Glomerular endothelial cell (primary cell): ENCODE measurements at regions not wholly inside any gene's neighbourhood (a gene's known extent, or its start where the extent isn't known, plus 50 kb on each side); places are given as distances from the start of the nearest gene placed in this dataset.

Source experiments
- DNase-seq: peaks from one replicate; pipeline ENCODE4 v3.0.0-alpha.2; 2011; ENCODE audit warnings: low read depth, low spot score; ENCODE audit errors: extremely low read depth

DNA sequence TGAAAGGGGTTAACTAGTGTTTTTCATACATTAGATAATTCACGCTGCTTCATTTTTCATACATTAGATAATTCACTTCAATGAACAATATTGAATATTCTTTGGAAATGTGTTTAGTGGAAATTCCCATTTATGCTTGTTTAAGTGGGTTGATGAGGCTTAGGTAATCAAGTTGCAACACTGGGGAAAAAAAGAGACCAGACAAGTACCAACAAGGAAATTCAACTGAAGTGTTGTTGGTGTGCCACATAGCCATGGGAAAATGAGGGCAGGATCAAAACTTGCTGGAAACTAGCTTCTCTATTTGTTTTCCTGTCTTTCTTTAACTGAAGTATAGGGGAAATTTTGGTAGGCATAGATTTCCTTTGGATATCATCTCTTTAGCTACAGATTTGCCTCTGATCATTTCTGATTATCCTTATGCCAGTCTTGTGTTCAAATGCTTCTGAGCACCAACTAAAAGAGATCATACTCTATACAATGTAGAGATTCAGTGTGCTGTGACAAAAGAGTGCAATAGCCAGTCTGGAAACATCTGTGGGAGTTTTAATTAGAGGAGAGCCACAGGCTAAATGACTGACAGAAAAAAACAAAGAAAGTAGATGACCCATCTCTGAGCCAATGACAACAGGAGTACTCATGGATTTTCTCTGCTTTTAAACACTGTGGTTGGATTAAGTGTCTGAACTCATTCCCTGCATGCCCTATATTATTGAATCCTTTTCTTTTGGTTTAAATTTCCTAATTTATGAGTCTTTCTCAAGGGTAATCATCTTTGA, 67.6 kb upstream of the CTSC start:
- no peak for DNase-seq

- DNase-seq, result no peak
Measured at GRCh38 chr11:88404391-88404790, 66.9 kb upstream of the CTSC start.

- no peak for DNase-seq
Measured at GRCh38 chr11:88402784-88403183, 65.2 kb upstream of the CTSC start.

DNA sequence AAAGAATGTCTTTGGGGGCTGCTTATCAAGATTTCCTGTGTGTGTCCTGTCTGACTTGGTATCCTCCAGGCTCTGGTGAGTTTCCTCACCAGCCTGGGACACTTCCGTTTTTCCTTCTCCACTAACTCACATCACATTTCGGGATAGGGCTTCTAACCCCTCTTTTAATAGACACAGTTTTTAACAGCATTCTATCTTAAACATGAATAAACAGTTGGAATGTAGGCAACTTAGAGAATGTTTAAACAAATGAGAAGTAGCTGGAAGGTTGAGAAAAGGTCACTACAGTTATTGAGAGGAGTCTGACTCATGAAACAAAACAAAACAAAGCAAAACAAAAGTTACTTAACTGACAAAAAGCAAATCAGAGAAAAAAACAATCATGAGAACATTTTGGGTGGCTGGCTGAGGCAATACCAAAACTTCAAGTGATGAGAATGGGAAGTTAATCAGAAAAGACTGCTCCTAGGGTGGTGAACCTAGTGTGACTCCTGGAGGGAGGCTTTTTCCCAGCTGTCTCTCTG, 64.7 kb upstream of the CTSC start:
- peak; percentile 77 for DNase-seq

DNA sequence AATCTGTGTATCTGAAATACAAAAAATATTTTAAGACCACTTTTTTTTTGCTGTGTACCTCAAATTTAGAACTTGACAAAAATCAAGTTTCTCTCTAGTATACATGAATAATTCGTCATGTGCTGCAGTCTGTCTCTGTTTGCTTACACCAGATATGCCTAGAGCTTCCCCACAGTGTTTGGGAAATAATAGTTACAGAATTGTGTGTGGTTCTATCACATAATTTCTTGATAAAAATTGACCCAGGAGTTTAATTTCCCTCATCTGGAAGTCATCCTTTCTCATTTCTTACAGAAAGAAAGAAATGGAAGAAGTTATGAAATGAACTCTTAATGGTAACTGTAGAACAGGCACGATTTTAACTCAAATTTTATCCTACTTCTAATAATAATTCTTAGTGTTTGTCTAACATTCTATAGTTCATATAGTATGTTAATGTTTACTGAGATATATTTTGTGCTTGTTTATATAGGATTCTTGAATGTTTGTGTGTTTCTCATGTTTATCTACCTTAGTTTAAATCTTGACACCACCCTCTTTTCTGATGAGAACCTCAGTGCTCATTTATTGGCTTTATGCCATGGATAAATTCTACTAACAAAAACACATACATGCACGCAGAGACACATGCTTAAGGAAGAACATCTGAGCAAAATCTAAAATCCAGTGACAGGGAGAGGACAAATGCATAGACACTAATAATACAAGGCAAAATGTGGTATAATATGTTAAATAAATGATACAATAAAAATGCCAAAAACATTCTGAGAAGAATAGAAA, 61.4 kb upstream of the CTSC start:
- no peak for DNase-seq

GRCh38 chr11:88398372-88398771, 60.8 kb upstream of the CTSC start:
- no peak for DNase-seq

DNA sequence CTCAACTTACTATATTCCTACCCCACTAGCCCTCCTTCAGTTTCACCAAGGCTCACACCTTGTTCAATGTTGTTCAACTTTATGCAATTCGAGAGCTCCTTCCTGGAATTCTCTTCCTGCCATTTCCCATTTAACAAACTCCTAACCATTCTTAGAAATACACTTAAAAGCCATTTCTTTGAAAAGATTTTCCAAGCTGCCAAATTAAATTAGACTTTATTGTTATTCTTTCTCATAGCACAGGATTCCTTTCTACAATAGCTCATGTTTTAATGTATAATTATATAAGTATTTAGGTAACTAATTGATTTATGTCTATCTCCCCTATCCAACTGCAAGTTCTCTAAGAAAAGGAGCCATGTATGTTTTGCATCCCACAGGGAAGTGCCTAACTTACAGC, 52.7 kb upstream of the CTSC start:
- DNase-seq, result no peak

DNA sequence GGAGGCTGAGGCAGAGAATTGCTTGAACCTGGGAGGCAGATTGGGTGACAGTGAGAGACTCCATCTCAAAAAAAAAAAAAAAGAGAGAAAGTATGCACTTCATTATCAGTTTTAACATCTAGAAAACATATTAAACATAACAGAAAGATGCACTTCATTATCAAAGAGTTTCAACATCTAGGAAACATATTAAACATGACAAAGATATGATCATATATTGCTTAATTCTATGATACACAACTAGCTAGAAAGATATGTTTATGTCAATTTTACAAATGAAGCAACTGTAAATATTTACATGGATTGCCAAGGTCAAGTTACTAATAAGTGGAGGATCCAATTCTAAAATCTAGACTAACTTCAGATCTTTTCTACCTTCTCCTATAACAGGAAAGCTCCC, 50.4 kb upstream of the CTSC start:
- DNase-seq, result no peak
